ENCODE measurements at regions not wholly inside any gene's neighbourhood (a gene's known extent, or its start where the extent isn't known, plus 50 kb on each side); places are given as distances from the start of the nearest gene placed in this dataset.

- no peaks in the 10 kb centered on the region for H3K9me3 ChIP-seq
- no peaks in the 10 kb centered on the region for H3K4me1 ChIP-seq (ENCODE audit: insufficient read depth)
- no peak for TF ChIP-seq POLR2A (IDR thresholded peaks at IDR 0.05)
- no peak for TF ChIP-seq EP300 (IDR thresholded peaks at IDR 0.05)
- TF ChIP-seq CTCF (IDR thresholded peaks at IDR 0.05): no peak
- H3K36me3 ChIP-seq: no peaks in the 10 kb centered on the region
- no peaks in the 10 kb centered on the region for H3K27me3 ChIP-seq
- no peak overlapping the region for H3K27ac ChIP-seq
- WGBS, 3 donors: 69 to 71% (median 70%) methylated on average over 5 of the region's 5 CpGs
- DNase-seq: no peak
- intact Hi-C loops (cut with DNase I): no loop called here
- H3K4me3 ChIP-seq: no peak overlapping the region
These were observed 277.6 kb upstream of the SORCS1 start for GRCh38 chr10:107442035-107442505.

- no peak overlapping the region for H3K4me3 ChIP-seq
- H3K36me3 ChIP-seq: no peaks in the 10 kb centered on the region
- H3K27me3 ChIP-seq: no peaks in the 10 kb centered on the region
- TF ChIP-seq POLR2A (IDR thresholded peaks at IDR 0.05) (no peak), EP300 (IDR thresholded peaks at IDR 0.05) (no peak), CTCF (IDR thresholded peaks at IDR 0.05) (no peak)
- H3K4me1 ChIP-seq (ENCODE audit: insufficient read depth): no peaks in the 10 kb centered on the region
- no peak for DNase-seq
- intact Hi-C loops (cut with DNase I): no loop called here
- H3K27ac ChIP-seq: no peak overlapping the region
- no peaks in the 10 kb centered on the region for H3K9me3 ChIP-seq
- WGBS, 3 donors: 94 to 99% (median 95%) methylated on average over 5 of the region's 5 CpGs
These were observed 276.2 kb upstream of the SORCS1 start for GRCh38 chr10:107440741-107441140.

DNA sequence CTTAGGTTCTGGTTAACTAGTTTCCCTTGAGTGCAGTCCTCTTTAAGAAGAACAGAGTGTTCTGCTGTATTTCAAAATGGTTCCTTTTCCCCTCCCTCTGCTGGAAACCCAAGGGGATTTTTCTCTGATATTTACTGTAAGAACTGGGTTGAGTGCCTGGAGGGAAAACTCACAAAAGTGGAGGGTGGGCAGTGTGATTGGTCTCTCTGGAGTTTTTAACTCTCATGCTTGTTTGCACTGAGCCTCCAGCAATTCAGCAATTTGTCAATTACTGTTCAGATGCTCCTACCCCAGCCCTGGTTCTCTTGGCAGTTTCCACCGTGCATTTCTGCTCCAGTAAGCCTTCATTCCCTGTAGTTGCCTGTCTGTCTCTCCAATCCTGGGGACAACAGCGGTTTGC is 273.4 kb upstream of the SORCS1 start:
- Histone ChIP-seq H3K4me1 (ENCODE audit: insufficient read depth) (no peaks in the 10 kb centered on the region), H3K27ac (no peak overlapping the region), H3K36me3 (no peaks in the 10 kb centered on the region), H3K9me3 (no peaks in the 10 kb centered on the region), H3K4me3 (no peak overlapping the region), H3K27me3 (no peaks in the 10 kb centered on the region)
- TF ChIP-seq CTCF (IDR thresholded peaks at IDR 0.05) (no peak), EP300 (IDR thresholded peaks at IDR 0.05) (no peak), POLR2A (IDR thresholded peaks at IDR 0.05) (no peak)
- WGBS, 3 donors: 61 to 74% (median 68%) methylated on average over 2 of the region's 2 CpGs
- intact Hi-C loops (cut with DNase I): no loop called here
- DNase-seq: no peak

DNA sequence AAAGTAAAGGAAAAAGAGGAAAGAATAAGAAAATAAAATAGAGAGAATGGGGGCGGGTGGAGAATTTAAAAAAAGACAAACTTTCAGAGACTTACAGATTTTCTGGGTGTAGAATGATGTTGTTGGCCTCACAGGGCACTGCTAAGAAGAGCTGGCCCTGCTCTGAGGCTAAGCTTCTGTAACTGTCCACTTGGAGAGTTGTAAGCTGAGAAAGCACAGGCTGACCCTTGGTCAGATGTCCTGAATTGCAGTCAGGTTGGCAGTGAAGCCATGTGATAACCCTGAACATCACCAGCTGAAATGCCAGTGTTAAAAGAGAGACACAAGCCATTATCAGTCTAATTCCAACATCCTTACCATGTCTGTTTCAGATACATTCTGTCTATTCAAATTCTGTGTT is 272.1 kb upstream of the SORCS1 start:
- intact Hi-C loops (cut with DNase I): no loop called here
- TF ChIP-seq POLR2A (IDR thresholded peaks at IDR 0.05) (no peak), CTCF (IDR thresholded peaks at IDR 0.05) (no peak), EP300 (IDR thresholded peaks at IDR 0.05) (no peak)
- WGBS, 3 donors: 78 to 93% (median 89%) methylated on average over 1 of the region's 1 CpG

More for the DNA sequence above, 272.1 kb upstream of the SORCS1 start:
- DNase-seq: no peak
- no peaks in the 10 kb centered on the region for H3K4me1 ChIP-seq (ENCODE audit: insufficient read depth)
- H3K36me3 ChIP-seq: no peaks in the 10 kb centered on the region
- no peaks in the 10 kb centered on the region for H3K27me3 ChIP-seq
- H3K9me3 ChIP-seq: no peaks in the 10 kb centered on the region
- H3K4me3 ChIP-seq: no peak overlapping the region
- no peak overlapping the region for H3K27ac ChIP-seq

Measured in ovary (tissue), 7 donors.